Epithelial cell of proximal tubule (primary cell): ENCODE measurements at regions not wholly inside any gene's neighbourhood (a gene's known extent, or its start where the extent isn't known, plus 50 kb on each side); places are given as distances from the start of the nearest gene placed in this dataset.

Experiments
- DNase-seq: peaks from one replicate; pipeline ENCODE4 v3.0.0-alpha.2; 2011; ENCODE audit warnings: low read depth
- H3K4me3 ChIP-seq: 2 replicates; pipeline ENCODE4 v1.5.1; 2011; ENCODE audit warnings: low read depth, mild to moderate bottlenecking, low read length
- TF ChIP-seq, protein P1 (sequence below): conservative IDR thresholded peaks from 2 replicates; pipeline ENCODE4 v1.5.1; 2012; ENCODE audit warnings: low read depth, mild to moderate bottlenecking, low read length

DNA sequence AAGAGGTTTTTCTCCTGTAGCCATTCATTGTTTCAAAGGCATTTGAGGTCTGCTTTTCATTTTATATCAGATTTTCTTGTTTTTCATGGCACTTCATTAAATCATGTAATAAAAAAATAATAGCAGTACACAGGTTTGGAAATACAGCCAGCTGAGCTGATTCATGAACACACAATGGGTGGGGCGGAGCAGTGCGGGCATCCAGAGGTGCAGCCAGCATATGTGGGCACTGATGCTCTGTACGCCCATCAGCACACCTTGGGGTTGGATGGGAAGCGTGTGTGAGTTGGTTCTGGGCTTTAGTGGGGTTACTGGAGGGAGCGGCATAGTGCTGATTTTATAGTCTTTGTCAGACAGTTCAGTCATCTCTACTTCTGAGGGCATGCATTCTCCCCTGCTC, 54.2 kb upstream of the IRX4 start:
- no peak for DNase-seq
- TF ChIP-seq, protein P1, sequence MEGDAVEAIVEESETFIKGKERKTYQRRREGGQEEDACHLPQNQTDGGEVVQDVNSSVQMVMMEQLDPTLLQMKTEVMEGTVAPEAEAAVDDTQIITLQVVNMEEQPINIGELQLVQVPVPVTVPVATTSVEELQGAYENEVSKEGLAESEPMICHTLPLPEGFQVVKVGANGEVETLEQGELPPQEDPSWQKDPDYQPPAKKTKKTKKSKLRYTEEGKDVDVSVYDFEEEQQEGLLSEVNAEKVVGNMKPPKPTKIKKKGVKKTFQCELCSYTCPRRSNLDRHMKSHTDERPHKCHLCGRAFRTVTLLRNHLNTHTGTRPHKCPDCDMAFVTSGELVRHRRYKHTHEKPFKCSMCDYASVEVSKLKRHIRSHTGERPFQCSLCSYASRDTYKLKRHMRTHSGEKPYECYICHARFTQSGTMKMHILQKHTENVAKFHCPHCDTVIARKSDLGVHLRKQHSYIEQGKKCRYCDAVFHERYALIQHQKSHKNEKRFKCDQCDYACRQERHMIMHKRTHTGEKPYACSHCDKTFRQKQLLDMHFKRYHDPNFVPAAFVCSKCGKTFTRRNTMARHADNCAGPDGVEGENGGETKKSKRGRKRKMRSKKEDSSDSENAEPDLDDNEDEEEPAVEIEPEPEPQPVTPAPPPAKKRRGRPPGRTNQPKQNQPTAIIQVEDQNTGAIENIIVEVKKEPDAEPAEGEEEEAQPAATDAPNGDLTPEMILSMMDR, result no peak
- no peak overlapping the region for H3K4me3 ChIP-seq

GRCh38 chr5:1936413-1936812, 53.7 kb upstream of the IRX4 start:
- DNase-seq, result no peak
- TF ChIP-seq, protein P1, result no peak
- H3K4me3 ChIP-seq, result no peak overlapping the region

GRCh38 chr5:1934801-1935429, 52.2 kb upstream of the IRX4 start:
- TF ChIP-seq, protein P1, result no peak
- no peak for DNase-seq
- H3K4me3 ChIP-seq, result no peak overlapping the region

- H3K4me3 ChIP-seq, result no peak overlapping the region
- DNase-seq, result no peak
- TF ChIP-seq, protein P1, result no peak
Observed at GRCh38 chr5:1934056-1934394, 51.3 kb upstream of the IRX4 start.

DNA sequence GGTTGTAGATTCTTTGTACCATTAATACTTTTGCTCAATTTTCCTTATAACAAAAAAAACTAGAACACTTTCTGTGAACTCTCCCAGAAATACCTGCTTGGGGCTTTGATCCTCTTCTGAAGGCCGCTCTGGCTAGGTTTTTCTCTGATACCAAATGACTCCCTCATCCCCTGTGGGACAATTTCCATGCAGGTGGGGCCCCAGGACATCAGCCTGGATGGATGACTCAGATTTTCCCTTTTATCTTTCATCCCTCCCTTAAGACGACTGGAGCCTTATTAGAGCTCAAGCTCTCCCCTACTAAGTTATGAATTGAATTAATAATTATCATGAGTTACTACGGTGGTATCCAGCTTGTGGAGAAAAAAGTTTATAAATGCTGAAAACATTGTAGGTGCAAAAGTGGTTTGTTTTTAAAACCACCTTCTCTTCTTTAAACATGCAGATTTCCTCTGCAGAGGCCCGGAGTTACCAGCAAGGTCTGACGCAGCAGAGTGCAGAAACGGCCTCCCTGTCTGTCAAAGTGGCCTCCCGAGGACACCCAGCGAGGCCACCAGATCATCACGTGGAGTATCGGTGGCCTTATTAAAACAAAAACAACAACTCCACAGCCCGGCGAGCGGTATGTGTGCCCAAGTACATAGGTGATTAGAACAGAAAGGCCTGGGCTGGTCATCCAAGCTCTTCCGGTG, 50.8 kb upstream of the IRX4 start:
- TF ChIP-seq, protein P1, result no peak
- DNase-seq, result no peak
- no peak overlapping the region for H3K4me3 ChIP-seq
